H1 (cell line): ENCODE measurements at regions not wholly inside any gene's neighbourhood (a gene's known extent, or its start where the extent isn't known, plus 50 kb on each side); places are given as distances from the start of the nearest gene placed in this dataset.

Source experiments
- POLR2AphosphoS5 ChIP-seq: IDR thresholded peaks from 2 replicates; pipeline ENCODE4 v1.6.1; 2011; ENCODE audit warnings: low read depth, low read length
- RFX5 ChIP-seq: IDR thresholded peaks from 2 replicates; pipeline ENCODE4 v1.6.1; 2011; ENCODE audit warnings: low read depth, low read length, improper control_type of control experiment, borderline replicate concordance
- RNF2 ChIP-seq: fragments of 200-900, 300-1000 bp; sonication (generic); IDR thresholded peaks from 2 replicates; pipeline ENCODE4 v1.7.1; 2016; ENCODE audit warnings: borderline replicate concordance, low read depth, mild to moderate bottlenecking, antibody characterized with exemption, low read length; ENCODE audit not compliant: poor library complexity, severe bottlenecking; ENCODE audit errors: missing control alignments
- SIN3A ChIP-seq, 2 experiments: IDR thresholded peaks in 1 of 2; conservative IDR thresholded peaks in 1 of 2; 2 replicates each; pipeline ENCODE4 v1.6.1; 2011 to 2012; ENCODE audit warnings: low read length in 2 of 2, improper control_type of control experiment in 1 of 2, low read depth in 1 of 2, mild to moderate bottlenecking in 1 of 2
- SP1 ChIP-seq: IDR thresholded peaks from 2 replicates; pipeline ENCODE4 v1.6.1; 2011; ENCODE audit warnings: low read depth, low read length
- TF ChIP-seq, protein P1 (sequence below), 3 experiments: IDR thresholded peaks; 1 replicate in 2 of 3; 2 replicates in 1 of 3; pipeline versions ENCODE4 v1.5.1 to v1.6.1; 2011; ENCODE audit warnings: low read length in 3 of 3, mild to moderate bottlenecking in 3 of 3, inconsistent platforms in 2 of 3, low read depth in 1 of 3, moderate library complexity in 1 of 3; ENCODE audit not compliant: insufficient read depth in 1 of 3; ENCODE audit errors: control extremely low read depth in 1 of 3
- TF ChIP-seq, protein P2 (sequence below): IDR thresholded peaks from 2 replicates; pipeline ENCODE4 v1.6.1; 2012; ENCODE audit warnings: low read length, inconsistent platforms
- TF ChIP-seq, protein P3 (sequence below): IDR thresholded peaks from 2 replicates; pipeline ENCODE4 v1.6.1; 2012; ENCODE audit warnings: inconsistent platforms

DNA sequence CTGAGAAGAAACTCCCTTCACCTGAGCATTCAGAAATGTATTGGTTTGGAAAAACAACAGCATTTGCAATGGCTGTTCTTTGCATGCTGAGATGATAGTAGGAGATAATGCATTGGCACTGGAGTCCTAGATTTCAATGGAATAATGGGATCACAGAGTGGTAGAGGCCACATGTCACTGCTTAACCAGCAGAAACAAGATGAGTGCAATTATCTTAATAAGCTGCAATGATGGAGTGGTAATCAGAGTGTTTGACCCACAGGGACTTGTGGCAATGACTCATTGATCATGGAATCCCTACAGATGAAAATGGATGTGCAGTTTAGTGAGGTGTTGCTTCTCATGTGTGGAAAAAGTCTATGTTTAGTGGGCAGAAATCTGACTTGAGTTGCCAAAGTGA lies 218.8 kb upstream of the ZEB2 start:
- TF ChIP-seq SP1, result no peak
- TF ChIP-seq SIN3A (conservative IDR thresholded peaks at IDR 0.05 in 1 of 2, IDR thresholded peaks at IDR 0.05 in 1 of 2; ENCODE audit: low read depth in 1 of 2, low read length in 2 of 2), result no peak
- TF ChIP-seq, protein P1, sequence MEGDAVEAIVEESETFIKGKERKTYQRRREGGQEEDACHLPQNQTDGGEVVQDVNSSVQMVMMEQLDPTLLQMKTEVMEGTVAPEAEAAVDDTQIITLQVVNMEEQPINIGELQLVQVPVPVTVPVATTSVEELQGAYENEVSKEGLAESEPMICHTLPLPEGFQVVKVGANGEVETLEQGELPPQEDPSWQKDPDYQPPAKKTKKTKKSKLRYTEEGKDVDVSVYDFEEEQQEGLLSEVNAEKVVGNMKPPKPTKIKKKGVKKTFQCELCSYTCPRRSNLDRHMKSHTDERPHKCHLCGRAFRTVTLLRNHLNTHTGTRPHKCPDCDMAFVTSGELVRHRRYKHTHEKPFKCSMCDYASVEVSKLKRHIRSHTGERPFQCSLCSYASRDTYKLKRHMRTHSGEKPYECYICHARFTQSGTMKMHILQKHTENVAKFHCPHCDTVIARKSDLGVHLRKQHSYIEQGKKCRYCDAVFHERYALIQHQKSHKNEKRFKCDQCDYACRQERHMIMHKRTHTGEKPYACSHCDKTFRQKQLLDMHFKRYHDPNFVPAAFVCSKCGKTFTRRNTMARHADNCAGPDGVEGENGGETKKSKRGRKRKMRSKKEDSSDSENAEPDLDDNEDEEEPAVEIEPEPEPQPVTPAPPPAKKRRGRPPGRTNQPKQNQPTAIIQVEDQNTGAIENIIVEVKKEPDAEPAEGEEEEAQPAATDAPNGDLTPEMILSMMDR (IDR thresholded peaks at IDR 0.05; ENCODE audit: control extremely low read depth in 1 of 3, insufficient read depth in 1 of 3, low read depth in 1 of 3, low read length in 3 of 3), result no peak
- TF ChIP-seq, protein P2, sequence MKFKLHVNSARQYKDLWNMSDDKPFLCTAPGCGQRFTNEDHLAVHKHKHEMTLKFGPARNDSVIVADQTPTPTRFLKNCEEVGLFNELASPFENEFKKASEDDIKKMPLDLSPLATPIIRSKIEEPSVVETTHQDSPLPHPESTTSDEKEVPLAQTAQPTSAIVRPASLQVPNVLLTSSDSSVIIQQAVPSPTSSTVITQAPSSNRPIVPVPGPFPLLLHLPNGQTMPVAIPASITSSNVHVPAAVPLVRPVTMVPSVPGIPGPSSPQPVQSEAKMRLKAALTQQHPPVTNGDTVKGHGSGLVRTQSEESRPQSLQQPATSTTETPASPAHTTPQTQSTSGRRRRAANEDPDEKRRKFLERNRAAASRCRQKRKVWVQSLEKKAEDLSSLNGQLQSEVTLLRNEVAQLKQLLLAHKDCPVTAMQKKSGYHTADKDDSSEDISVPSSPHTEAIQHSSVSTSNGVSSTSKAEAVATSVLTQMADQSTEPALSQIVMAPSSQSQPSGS, result no peak
- TF ChIP-seq RFX5, result no peak
- no peak for TF ChIP-seq RNF2
- TF ChIP-seq, protein P3, sequence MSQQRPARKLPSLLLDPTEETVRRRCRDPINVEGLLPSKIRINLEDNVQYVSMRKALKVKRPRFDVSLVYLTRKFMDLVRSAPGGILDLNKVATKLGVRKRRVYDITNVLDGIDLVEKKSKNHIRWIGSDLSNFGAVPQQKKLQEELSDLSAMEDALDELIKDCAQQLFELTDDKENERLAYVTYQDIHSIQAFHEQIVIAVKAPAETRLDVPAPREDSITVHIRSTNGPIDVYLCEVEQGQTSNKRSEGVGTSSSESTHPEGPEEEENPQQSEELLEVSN, result no peak
- TF ChIP-seq POLR2AphosphoS5, result no peak
